ENCODE measurements at regions not wholly inside any gene's neighbourhood (a gene's known extent, or its start where the extent isn't known, plus 50 kb on each side); places are given as distances from the start of the nearest gene placed in this dataset.

GRCh38 chr5:61274511-61274911 is 57.5 kb upstream of the ZSWIM6 start:
- ATAC-seq (no peak), DNase-seq (ENCODE audit: low read depth, low spot score) (no peak)
- Histone ChIP-seq H3K4me3 (ENCODE audit: low read depth in 2 of 2, low read length in 2 of 2) (no peak overlapping the region), H3K27me3 (ENCODE audit: control insufficient read depth, insufficient read depth, low read length) (no peaks in the 10 kb centered on the region), H3K27ac (ENCODE audit: low read length) (no peak overlapping the region), H3K9me3 (ENCODE audit: control insufficient read depth, insufficient read depth, low read depth, low read length) (no peaks in the 10 kb centered on the region), H3K36me3 (ENCODE audit: control insufficient read depth, insufficient read depth, low read length) (no peaks in the 10 kb centered on the region), H3K4me1 (ENCODE audit: control insufficient read depth, insufficient read depth, low read length) (no peaks in the 10 kb centered on the region)
- in situ Hi-C loops (cut with HindIII; ENCODE audit: low pct_unique_long_range_greater_than_20kb, low sequenced_read_pairs) = no loop called here
- intact Hi-C loops (cut with micrococcal nuclease; ENCODE audit: unreplicated experiment) = no loop called here
- ChIA-PET POLR2A (no interaction called here), CTCF (no interaction called here)
- BruUV-seq (replicated peaks) = no TSS peak
- TF ChIP-seq, protein P1, sequence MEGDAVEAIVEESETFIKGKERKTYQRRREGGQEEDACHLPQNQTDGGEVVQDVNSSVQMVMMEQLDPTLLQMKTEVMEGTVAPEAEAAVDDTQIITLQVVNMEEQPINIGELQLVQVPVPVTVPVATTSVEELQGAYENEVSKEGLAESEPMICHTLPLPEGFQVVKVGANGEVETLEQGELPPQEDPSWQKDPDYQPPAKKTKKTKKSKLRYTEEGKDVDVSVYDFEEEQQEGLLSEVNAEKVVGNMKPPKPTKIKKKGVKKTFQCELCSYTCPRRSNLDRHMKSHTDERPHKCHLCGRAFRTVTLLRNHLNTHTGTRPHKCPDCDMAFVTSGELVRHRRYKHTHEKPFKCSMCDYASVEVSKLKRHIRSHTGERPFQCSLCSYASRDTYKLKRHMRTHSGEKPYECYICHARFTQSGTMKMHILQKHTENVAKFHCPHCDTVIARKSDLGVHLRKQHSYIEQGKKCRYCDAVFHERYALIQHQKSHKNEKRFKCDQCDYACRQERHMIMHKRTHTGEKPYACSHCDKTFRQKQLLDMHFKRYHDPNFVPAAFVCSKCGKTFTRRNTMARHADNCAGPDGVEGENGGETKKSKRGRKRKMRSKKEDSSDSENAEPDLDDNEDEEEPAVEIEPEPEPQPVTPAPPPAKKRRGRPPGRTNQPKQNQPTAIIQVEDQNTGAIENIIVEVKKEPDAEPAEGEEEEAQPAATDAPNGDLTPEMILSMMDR (IDR thresholded peaks at IDR 0.05) = no peak
- TF ChIP-seq POLR2AphosphoS5 (IDR thresholded peaks at IDR 0.05; ENCODE audit: low read depth, low read length) (no peak), SIN3A (IDR thresholded peaks at IDR 0.05; ENCODE audit: borderline replicate concordance, insufficient read depth, low read depth, low read length) (no peak), TCF7L2 (IDR thresholded peaks at IDR 0.05; ENCODE audit: low read depth, low read length) (no peak), REST (IDR thresholded peaks at IDR 0.05; ENCODE audit: insufficient read depth in 1 of 2, low read depth in 2 of 2, low read length in 1 of 2) (no peak)

- H3K27me3 ChIP-seq (ENCODE audit: control insufficient read depth, insufficient read depth, low read length) = no peaks in the 10 kb centered on the region
- intact Hi-C loops (cut with micrococcal nuclease; ENCODE audit: unreplicated experiment) (no loop called here), in situ Hi-C loops (cut with HindIII; ENCODE audit: low pct_unique_long_range_greater_than_20kb, low sequenced_read_pairs) (no loop called here)
- ChIA-PET CTCF (no interaction called here), POLR2A (interaction anchor here (0.6 kb wide), 1 partner anchor 13 kb away, joined by 7 read pairs; no protein-coding TSS in a partner anchor)
- H3K4me3 ChIP-seq (ENCODE audit: low read depth in 2 of 2, low read length in 2 of 2) = no peak overlapping the region
- TF ChIP-seq REST (IDR thresholded peaks at IDR 0.05; ENCODE audit: insufficient read depth in 1 of 2, low read depth in 2 of 2, low read length in 1 of 2) = no peak
- no peak for TF ChIP-seq SIN3A (IDR thresholded peaks at IDR 0.05; ENCODE audit: borderline replicate concordance, insufficient read depth, low read depth, low read length)
- TF ChIP-seq, protein P1 (IDR thresholded peaks at IDR 0.05) = no peak
- TF ChIP-seq POLR2AphosphoS5 (IDR thresholded peaks at IDR 0.05; ENCODE audit: low read depth, low read length) = no peak
- TF ChIP-seq TCF7L2 (IDR thresholded peaks at IDR 0.05; ENCODE audit: low read depth, low read length) = no peak
- no peaks in the 10 kb centered on the region for H3K4me1 ChIP-seq (ENCODE audit: control insufficient read depth, insufficient read depth, low read length)
- ATAC-seq (no peak; the same call in 1 of the 2 replicates), DNase-seq (ENCODE audit: low read depth, low spot score) (no peak)
- H3K36me3 ChIP-seq (ENCODE audit: control insufficient read depth, insufficient read depth, low read length) = no peaks in the 10 kb centered on the region
- no TSS peak for BruUV-seq (replicated peaks)
- no peak overlapping the region for H3K27ac ChIP-seq (ENCODE audit: low read length)
- H3K9me3 ChIP-seq (ENCODE audit: control insufficient read depth, insufficient read depth, low read depth, low read length) = no peaks in the 10 kb centered on the region
Measured at GRCh38 chr5:61275841-61276240, 56.2 kb upstream of the ZSWIM6 start.
